ENCODE measurements at regions not wholly inside any gene's neighbourhood (a gene's known extent, or its start where the extent isn't known, plus 50 kb on each side); places are given as distances from the start of the nearest gene placed in this dataset.

DNA sequence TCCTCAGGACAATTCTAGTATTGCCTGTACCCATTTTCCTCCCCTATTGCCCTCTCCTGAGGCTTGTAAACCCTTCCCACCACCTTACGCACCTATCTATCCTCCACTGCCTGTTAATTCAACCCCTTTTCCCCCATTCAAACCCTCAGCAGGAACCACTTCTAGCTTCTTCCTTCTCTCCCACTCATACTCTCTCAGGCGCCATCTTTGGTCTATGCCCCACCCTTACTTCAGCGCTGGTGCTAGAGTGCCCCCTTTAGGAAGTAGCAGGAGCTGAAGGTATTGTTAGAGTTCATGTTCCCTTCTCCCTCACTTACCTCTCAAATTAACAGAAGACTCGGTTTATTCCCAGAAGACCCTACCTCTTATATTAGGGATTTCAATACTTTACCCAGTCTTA is 121.8 kb upstream of the NLGN1 start:
- H3K9ac ChIP-seq (ENCODE audit: insufficient read depth, low read length): no peak overlapping the region
- no peaks in the 10 kb centered on the region for H3K36me3 ChIP-seq (ENCODE audit: control insufficient read depth, insufficient read depth, low read length)
- no peak overlapping the region for H3K4me3 ChIP-seq (replicated peaks in 1 of 4; ENCODE audit: control extremely low read depth in 1 of 4, insufficient read depth in 1 of 4, low read depth in 3 of 4, low read length in 4 of 4)
- H3K4me2 ChIP-seq (ENCODE audit: extremely low read depth, insufficient read depth, low read length): no peak overlapping the region
- H3K79me2 ChIP-seq (ENCODE audit: control insufficient read depth, insufficient read depth, low read length): no peaks in the 10 kb centered on the region
- no peak overlapping the region for H3K27ac ChIP-seq (ENCODE audit: insufficient read depth, low read length)
- TF ChIP-seq, protein P1, sequence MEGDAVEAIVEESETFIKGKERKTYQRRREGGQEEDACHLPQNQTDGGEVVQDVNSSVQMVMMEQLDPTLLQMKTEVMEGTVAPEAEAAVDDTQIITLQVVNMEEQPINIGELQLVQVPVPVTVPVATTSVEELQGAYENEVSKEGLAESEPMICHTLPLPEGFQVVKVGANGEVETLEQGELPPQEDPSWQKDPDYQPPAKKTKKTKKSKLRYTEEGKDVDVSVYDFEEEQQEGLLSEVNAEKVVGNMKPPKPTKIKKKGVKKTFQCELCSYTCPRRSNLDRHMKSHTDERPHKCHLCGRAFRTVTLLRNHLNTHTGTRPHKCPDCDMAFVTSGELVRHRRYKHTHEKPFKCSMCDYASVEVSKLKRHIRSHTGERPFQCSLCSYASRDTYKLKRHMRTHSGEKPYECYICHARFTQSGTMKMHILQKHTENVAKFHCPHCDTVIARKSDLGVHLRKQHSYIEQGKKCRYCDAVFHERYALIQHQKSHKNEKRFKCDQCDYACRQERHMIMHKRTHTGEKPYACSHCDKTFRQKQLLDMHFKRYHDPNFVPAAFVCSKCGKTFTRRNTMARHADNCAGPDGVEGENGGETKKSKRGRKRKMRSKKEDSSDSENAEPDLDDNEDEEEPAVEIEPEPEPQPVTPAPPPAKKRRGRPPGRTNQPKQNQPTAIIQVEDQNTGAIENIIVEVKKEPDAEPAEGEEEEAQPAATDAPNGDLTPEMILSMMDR (conservative IDR thresholded peaks at IDR 0.05 in 1 of 2, IDR thresholded peaks at IDR 0.05 in 1 of 2; ENCODE audit: low read depth in 1 of 2, low read length in 2 of 2): no peak
- TF ChIP-seq EZH2 (IDR thresholded peaks at IDR 0.05; ENCODE audit: low read length, missing control alignments): no peak
- no peaks in the 10 kb centered on the region for H3K4me1 ChIP-seq (ENCODE audit: control insufficient read depth, extremely low read depth, insufficient read depth, low read length)
- H4K20me1 ChIP-seq (ENCODE audit: control insufficient read depth, extremely low read depth, insufficient read depth, low read length): no peaks in the 10 kb centered on the region
- no peaks in the 10 kb centered on the region for H3K27me3 ChIP-seq (ENCODE audit: control insufficient read depth, insufficient read depth, low read length)
- H2AFZ ChIP-seq (ENCODE audit: low read length): no peak overlapping the region
- no peak for DNase-seq (ENCODE audit: low read depth in 2 of 2)
- no peaks in the 10 kb centered on the region for H3K9me3 ChIP-seq (ENCODE audit: control insufficient read depth, insufficient read depth, low read depth, low read length)

DNA sequence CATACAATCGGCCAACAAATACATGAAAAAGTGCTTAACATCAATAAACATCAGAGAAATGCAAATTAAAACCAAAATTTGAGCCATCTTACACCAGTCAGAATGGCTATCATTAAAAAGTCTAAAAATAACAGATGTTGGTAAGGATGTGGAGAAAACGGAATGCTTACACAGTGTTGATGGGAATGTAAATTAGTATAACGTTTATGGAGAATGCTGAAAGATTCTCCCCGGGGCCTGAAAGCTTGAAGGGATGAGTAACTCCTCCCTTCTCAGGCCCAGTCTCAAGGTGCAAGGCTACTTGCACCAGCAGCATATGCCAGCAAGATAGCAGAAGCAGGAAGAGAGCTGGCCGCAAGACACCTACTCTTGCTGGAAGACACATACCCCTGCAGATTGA is 123.7 kb upstream of the NLGN1 start:
- H3K4me3 ChIP-seq (replicated peaks in 1 of 4; ENCODE audit: control extremely low read depth in 1 of 4, insufficient read depth in 1 of 4, low read depth in 3 of 4, low read length in 4 of 4): no peak overlapping the region
- H4K20me1 ChIP-seq (ENCODE audit: control insufficient read depth, extremely low read depth, insufficient read depth, low read length): no peaks in the 10 kb centered on the region
- H3K36me3 ChIP-seq (ENCODE audit: control insufficient read depth, insufficient read depth, low read length): no peaks in the 10 kb centered on the region
- DNase-seq (ENCODE audit: low read depth in 2 of 2): no peak
- no peak overlapping the region for H3K9ac ChIP-seq (ENCODE audit: insufficient read depth, low read length)
- H2AFZ ChIP-seq (ENCODE audit: low read length): no peak overlapping the region
- no peaks in the 10 kb centered on the region for H3K4me1 ChIP-seq (ENCODE audit: control insufficient read depth, extremely low read depth, insufficient read depth, low read length)
- no peaks in the 10 kb centered on the region for H3K27me3 ChIP-seq (ENCODE audit: control insufficient read depth, insufficient read depth, low read length)
- no peak overlapping the region for H3K27ac ChIP-seq (ENCODE audit: insufficient read depth, low read length)
- no peaks in the 10 kb centered on the region for H3K79me2 ChIP-seq (ENCODE audit: control insufficient read depth, insufficient read depth, low read length)
- no peak overlapping the region for H3K4me2 ChIP-seq (ENCODE audit: extremely low read depth, insufficient read depth, low read length)
- TF ChIP-seq, protein P1 (conservative IDR thresholded peaks at IDR 0.05 in 1 of 2, IDR thresholded peaks at IDR 0.05 in 1 of 2; ENCODE audit: low read depth in 1 of 2, low read length in 2 of 2): no peak
- no peak for TF ChIP-seq EZH2 (IDR thresholded peaks at IDR 0.05; ENCODE audit: low read length, missing control alignments)
- no peaks in the 10 kb centered on the region for H3K9me3 ChIP-seq (ENCODE audit: control insufficient read depth, insufficient read depth, low read depth, low read length)

DNA sequence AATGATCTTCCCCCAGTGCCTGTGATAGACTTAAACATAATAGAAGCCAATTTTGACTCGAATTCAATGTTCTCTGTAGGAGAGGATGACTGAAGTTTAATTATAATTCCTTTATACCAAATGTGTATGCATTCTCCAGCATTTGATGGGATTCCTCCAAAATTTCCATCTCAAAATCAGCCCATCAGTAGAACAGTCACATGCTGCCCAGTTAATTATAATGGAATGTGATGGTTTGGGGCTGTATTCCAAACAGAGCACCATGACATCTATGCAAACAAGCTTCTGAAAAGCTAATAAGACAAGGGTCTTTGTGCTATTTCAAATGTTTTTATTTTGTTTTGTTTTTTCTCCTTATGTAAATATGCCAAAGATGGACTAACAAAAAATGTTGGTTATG is 127.7 kb upstream of the SPATA16 start:
- no peaks in the 10 kb centered on the region for H3K36me3 ChIP-seq (ENCODE audit: control insufficient read depth, insufficient read depth, low read length)
- H3K9ac ChIP-seq (ENCODE audit: insufficient read depth, low read length): no peak overlapping the region
- H3K27ac ChIP-seq (ENCODE audit: insufficient read depth, low read length): no peak overlapping the region
- no peaks in the 10 kb centered on the region for H4K20me1 ChIP-seq (ENCODE audit: control insufficient read depth, extremely low read depth, insufficient read depth, low read length)
- no peaks in the 10 kb centered on the region for H3K9me3 ChIP-seq (ENCODE audit: control insufficient read depth, insufficient read depth, low read depth, low read length)
- no peaks in the 10 kb centered on the region for H3K27me3 ChIP-seq (ENCODE audit: control insufficient read depth, insufficient read depth, low read length)
- TF ChIP-seq, protein P1 (conservative IDR thresholded peaks at IDR 0.05 in 1 of 2, IDR thresholded peaks at IDR 0.05 in 1 of 2; ENCODE audit: low read depth in 1 of 2, low read length in 2 of 2): no peak
- TF ChIP-seq EZH2 (IDR thresholded peaks at IDR 0.05; ENCODE audit: low read length, missing control alignments): no peak
- no peak overlapping the region for H3K4me3 ChIP-seq (replicated peaks in 1 of 4; ENCODE audit: control extremely low read depth in 1 of 4, insufficient read depth in 1 of 4, low read depth in 3 of 4, low read length in 4 of 4)
- H3K4me1 ChIP-seq (ENCODE audit: control insufficient read depth, extremely low read depth, insufficient read depth, low read length): no peaks in the 10 kb centered on the region
- no peak overlapping the region for H3K4me2 ChIP-seq (ENCODE audit: extremely low read depth, insufficient read depth, low read length)
- no peak for DNase-seq (ENCODE audit: low read depth in 2 of 2)
- no peaks in the 10 kb centered on the region for H3K79me2 ChIP-seq (ENCODE audit: control insufficient read depth, insufficient read depth, low read length)
- no peak overlapping the region for H2AFZ ChIP-seq (ENCODE audit: low read length)
